MM.1S (cell line): ENCODE measurements at regions not wholly inside any gene's neighbourhood (a gene's known extent, or its start where the extent isn't known, plus 50 kb on each side); places are given as distances from the start of the nearest gene placed in this dataset.

Source experiments
- CTCF ChIP-seq: fragments of 300-600 bp; sonication (generic); IDR thresholded peaks from 2 replicates; pipeline ENCODE4 v1.5.1; 2016; ENCODE audit warnings: antibody characterized with exemption, low read length, mixed read lengths
- EZH2phosphoT487 ChIP-seq: fragments of 300-600 bp; sonication (generic); IDR thresholded peaks from 2 replicates; pipeline ENCODE4 v1.6.1; 2018; ENCODE audit warnings: antibody characterized with exemption, low read length

- TF ChIP-seq EZH2phosphoT487 (no peak), CTCF (no peak)
These were observed 131.2 kb upstream of the RPS6KA2 start for GRCh38 chr6:166758136-166758704.
